Activated naive CD8-positive, alpha-beta T cell treated with anti-CD3 and anti-CD28 coated beads, Interleukin-2, amount 50 U/mL, for 24 hours (primary cell): ENCODE measurements at regions not wholly inside any gene's neighbourhood (a gene's known extent, or its start where the extent isn't known, plus 50 kb on each side); places are given as distances from the start of the nearest gene placed in this dataset.
A peak's percentile ranks its signal among the peaks of the same experiment; 100 is the strongest.

ENCODE experiments used
- ATAC-seq: fragments of 150-1000 bp; cut with Tn5 transposase; one replicate; pipeline ENCODE4 v1.10.0; 2021
- DNase-seq: peaks from one replicate; pipeline ENCODE4 v3.0.0; 2021
- H3K27ac Mint-ChIP-seq: one replicate; pipeline ENCODE4 v1.8.0; 2021; ENCODE audit warnings: mild to moderate bottlenecking, mixed read lengths
- H3K27me3 Mint-ChIP-seq: one replicate; pipeline ENCODE4 v1.8.0; 2021; ENCODE audit warnings: mixed read lengths
- H3K36me3 Mint-ChIP-seq: one replicate; pipeline ENCODE4 v1.8.0; 2021; ENCODE audit warnings: low read depth, mixed read lengths
- H3K4me1 Mint-ChIP-seq: one replicate; pipeline ENCODE4 v1.8.0; 2021; ENCODE audit warnings: mixed read lengths
- H3K4me3 Mint-ChIP-seq: one replicate; pipeline ENCODE4 v1.8.0; 2021; ENCODE audit warnings: mild to moderate bottlenecking, moderate library complexity, mixed read lengths
- H3K9me3 Mint-ChIP-seq: one replicate; pipeline ENCODE4 v1.8.0; 2021; ENCODE audit warnings: mixed read lengths

- DNase-seq = no peak
- Mint-ChIP-seq H3K27ac (no peak overlapping the region), H3K4me3 (no peak overlapping the region), H3K27me3 (peaks cover 2% of the 10 kb centered on the region), H3K9me3 (no peaks in the 10 kb centered on the region), H3K36me3 (no peaks in the 10 kb centered on the region), H3K4me1 (no peaks in the 10 kb centered on the region)
- ATAC-seq = no peak
These were observed 201.2 kb upstream of the PIK3C3 start for GRCh38 chr18:41753826-41754225.

GRCh38 chr18:41752826-41753225 lies 202.2 kb upstream of the PIK3C3 start:
- DNase-seq (no peak), ATAC-seq (no peak)
- Mint-ChIP-seq H3K4me3 (no peak overlapping the region), H3K27me3 (peaks cover 2% of the 10 kb centered on the region), H3K27ac (no peak overlapping the region), H3K9me3 (no peaks in the 10 kb centered on the region), H3K36me3 (no peaks in the 10 kb centered on the region), H3K4me1 (no peaks in the 10 kb centered on the region)

- no peaks in the 10 kb centered on the region for H3K9me3 Mint-ChIP-seq
These were observed 203.4 kb upstream of the PIK3C3 start for GRCh38 chr18:41751652-41752051.

GRCh38 chr18:41751161-41751560 lies 203.9 kb upstream of the PIK3C3 start:
- Mint-ChIP-seq H3K27me3 (peaks cover 2% of the 10 kb centered on the region), H3K36me3 (no peaks in the 10 kb centered on the region), H3K27ac (no peak overlapping the region), H3K4me1 (no peaks in the 10 kb centered on the region), H3K9me3 (no peaks in the 10 kb centered on the region), H3K4me3 (no peak overlapping the region)
- no peak for DNase-seq
- no peak for ATAC-seq

More at GRCh38 chr18:41751652-41752051, 203.4 kb upstream of the PIK3C3 start:
- ATAC-seq = no peak
- no peaks in the 10 kb centered on the region for H3K36me3 Mint-ChIP-seq
- H3K27me3 Mint-ChIP-seq = peaks cover 2% of the 10 kb centered on the region
- H3K4me3 Mint-ChIP-seq = no peak overlapping the region
- H3K27ac Mint-ChIP-seq = no peak overlapping the region
- no peaks in the 10 kb centered on the region for H3K4me1 Mint-ChIP-seq
- no peak for DNase-seq

GRCh38 chr18:41747723-41748242 lies 207.3 kb upstream of the PIK3C3 start:
- Mint-ChIP-seq H3K9me3 (no peaks in the 10 kb centered on the region), H3K27me3 (no peaks in the 10 kb centered on the region), H3K4me3 (no peak overlapping the region), H3K36me3 (no peaks in the 10 kb centered on the region), H3K27ac (no peak overlapping the region), H3K4me1 (no peaks in the 10 kb centered on the region)
- DNase-seq (no peak), ATAC-seq (no peak)

GRCh38 chr18:41745166-41746049 lies 209.6 kb upstream of the PIK3C3 start:
- no peak overlapping the region for H3K4me3 Mint-ChIP-seq
- DNase-seq (peak; percentile 26), ATAC-seq (peak; percentile 57)
- no peaks in the 10 kb centered on the region for H3K4me1 Mint-ChIP-seq
- peaks cover 4% of the 10 kb centered on the region for H3K9me3 Mint-ChIP-seq
- H3K27ac Mint-ChIP-seq = no peak overlapping the region
- no peaks in the 10 kb centered on the region for H3K36me3 Mint-ChIP-seq
- H3K27me3 Mint-ChIP-seq = no peaks in the 10 kb centered on the region

GRCh38 chr18:41744421-41745030 lies 210.5 kb upstream of the PIK3C3 start:
- no peak for DNase-seq
- Mint-ChIP-seq H3K9me3 (peaks cover 8% of the 10 kb centered on the region), H3K27ac (no peak overlapping the region), H3K4me1 (no peaks in the 10 kb centered on the region), H3K27me3 (no peaks in the 10 kb centered on the region), H3K36me3 (no peaks in the 10 kb centered on the region), H3K4me3 (no peak overlapping the region)
- ATAC-seq = no peak

- DNase-seq = no peak
- Mint-ChIP-seq H3K36me3 (no peaks in the 10 kb centered on the region), H3K4me3 (no peak overlapping the region), H3K27ac (no peak overlapping the region), H3K4me1 (no peaks in the 10 kb centered on the region), H3K9me3 (peaks cover 14% of the 10 kb centered on the region), H3K27me3 (no peaks in the 10 kb centered on the region)
- ATAC-seq = no peak
These were observed 217.8 kb upstream of the PIK3C3 start for GRCh38 chr18:41737218-41737617.

- peaks cover 6% of the 10 kb centered on the region for H3K9me3 Mint-ChIP-seq
- H3K36me3 Mint-ChIP-seq = no peaks in the 10 kb centered on the region
- H3K4me3 Mint-ChIP-seq = no peak overlapping the region
- DNase-seq (no peak), ATAC-seq (no peak)
- no peak overlapping the region for H3K27ac Mint-ChIP-seq
- H3K4me1 Mint-ChIP-seq = no peaks in the 10 kb centered on the region
- no peaks in the 10 kb centered on the region for H3K27me3 Mint-ChIP-seq
These were observed 220.1 kb upstream of the PIK3C3 start for GRCh38 chr18:41734917-41735316.

GRCh38 chr18:41732356-41732755 lies 222.7 kb upstream of the PIK3C3 start:
- Mint-ChIP-seq H3K4me1 (no peaks in the 10 kb centered on the region), H3K4me3 (no peak overlapping the region), H3K9me3 (peaks cover 6% of the 10 kb centered on the region), H3K36me3 (no peaks in the 10 kb centered on the region), H3K27me3 (no peaks in the 10 kb centered on the region), H3K27ac (no peak overlapping the region)
- ATAC-seq (no peak), DNase-seq (no peak)

GRCh38 chr18:41731884-41732283 lies 223.2 kb upstream of the PIK3C3 start:
- no peak for DNase-seq
- no peak for ATAC-seq
- no peak overlapping the region for H3K4me3 Mint-ChIP-seq
- H3K27ac Mint-ChIP-seq = no peak overlapping the region
- no peaks in the 10 kb centered on the region for H3K27me3 Mint-ChIP-seq
- H3K9me3 Mint-ChIP-seq = peaks cover 6% of the 10 kb centered on the region
- H3K4me1 Mint-ChIP-seq = no peaks in the 10 kb centered on the region
- no peaks in the 10 kb centered on the region for H3K36me3 Mint-ChIP-seq

GRCh38 chr18:41724195-41724594 lies 230.8 kb upstream of the PIK3C3 start:
- no peak for ATAC-seq
- Mint-ChIP-seq H3K36me3 (no peaks in the 10 kb centered on the region), H3K27ac (no peak overlapping the region), H3K4me1 (no peaks in the 10 kb centered on the region), H3K9me3 (no peaks in the 10 kb centered on the region), H3K27me3 (no peaks in the 10 kb centered on the region), H3K4me3 (no peak overlapping the region)
- DNase-seq = no peak

GRCh38 chr18:41721103-41721790 lies 233.8 kb upstream of the PIK3C3 start:
- Mint-ChIP-seq H3K4me1 (no peaks in the 10 kb centered on the region), H3K27me3 (no peaks in the 10 kb centered on the region), H3K36me3 (no peaks in the 10 kb centered on the region), H3K9me3 (no peaks in the 10 kb centered on the region), H3K27ac (no peak overlapping the region), H3K4me3 (no peak overlapping the region)
- DNase-seq = no peak
- no peak for ATAC-seq

GRCh38 chr18:41720226-41720625 lies 234.8 kb upstream of the PIK3C3 start:
- Mint-ChIP-seq H3K4me3 (no peak overlapping the region), H3K4me1 (no peaks in the 10 kb centered on the region), H3K27me3 (no peaks in the 10 kb centered on the region), H3K27ac (no peak overlapping the region), H3K36me3 (no peaks in the 10 kb centered on the region), H3K9me3 (peaks cover 5% of the 10 kb centered on the region)
- no peak for ATAC-seq
- DNase-seq = no peak

- Mint-ChIP-seq H3K27me3 (no peaks in the 10 kb centered on the region), H3K27ac (no peak overlapping the region), H3K9me3 (peaks cover 5% of the 10 kb centered on the region), H3K4me3 (no peak overlapping the region), H3K4me1 (no peaks in the 10 kb centered on the region), H3K36me3 (no peaks in the 10 kb centered on the region)
- DNase-seq (no peak), ATAC-seq (no peak)
These were observed 235.2 kb upstream of the PIK3C3 start for GRCh38 chr18:41719808-41720207.
